Body of pancreas (tissue), 4 donors: ENCODE measurements at regions not wholly inside any gene's neighbourhood (a gene's known extent, or its start where the extent isn't known, plus 50 kb on each side); places are given as distances from the start of the nearest gene placed in this dataset.
"Not testable (repeated sequence)": the region's sequence is repeated elsewhere in the genome, so short reads cannot be mapped to it uniquely, and the experiment has no call there.

ENCODE experiments used
- POLR2A ChIP-seq, 3 donors: fragments of 450-650 bp; IDR thresholded peaks; one replicate each; pipeline ENCODE4 v1.6.1; 2016; ENCODE audit warnings: antibody characterized with exemption in 3 of 3, mild to moderate bottlenecking in 2 of 3
- TF ChIP-seq, protein P1 (sequence below), 7 experiments: fragments of 450-650 bp in 4 of 7; fragments of 200-600 bp in 3 of 7; sonication (generic) in 3 of 7; IDR thresholded peaks; one replicate each; pipeline ENCODE4 v1.5.1; 2016 to 2019; ENCODE audit warnings: antibody characterized with exemption in 7 of 7

DNA sequence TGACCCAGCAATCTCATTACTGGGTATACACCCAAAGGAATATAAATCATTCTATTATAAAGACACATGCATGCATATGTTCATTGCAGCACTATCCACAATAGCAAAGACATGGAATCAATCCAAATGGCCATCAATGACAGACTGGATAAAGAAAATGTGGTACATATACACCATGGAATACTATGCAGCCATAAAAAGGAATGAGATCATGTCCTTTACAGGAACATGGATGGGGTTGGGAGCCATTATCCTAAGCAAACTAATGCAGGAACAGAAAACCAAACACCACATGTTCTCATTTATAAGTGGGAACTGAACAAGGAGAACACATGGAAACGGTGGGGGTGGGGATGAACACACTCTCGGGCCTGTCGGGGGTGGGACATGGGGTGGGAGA is 129.2 kb upstream of the STK26 start:
- not testable (repeated sequence) for TF ChIP-seq POLR2A (IDR thresholded peaks at IDR 0.05)
- TF ChIP-seq, protein P1, sequence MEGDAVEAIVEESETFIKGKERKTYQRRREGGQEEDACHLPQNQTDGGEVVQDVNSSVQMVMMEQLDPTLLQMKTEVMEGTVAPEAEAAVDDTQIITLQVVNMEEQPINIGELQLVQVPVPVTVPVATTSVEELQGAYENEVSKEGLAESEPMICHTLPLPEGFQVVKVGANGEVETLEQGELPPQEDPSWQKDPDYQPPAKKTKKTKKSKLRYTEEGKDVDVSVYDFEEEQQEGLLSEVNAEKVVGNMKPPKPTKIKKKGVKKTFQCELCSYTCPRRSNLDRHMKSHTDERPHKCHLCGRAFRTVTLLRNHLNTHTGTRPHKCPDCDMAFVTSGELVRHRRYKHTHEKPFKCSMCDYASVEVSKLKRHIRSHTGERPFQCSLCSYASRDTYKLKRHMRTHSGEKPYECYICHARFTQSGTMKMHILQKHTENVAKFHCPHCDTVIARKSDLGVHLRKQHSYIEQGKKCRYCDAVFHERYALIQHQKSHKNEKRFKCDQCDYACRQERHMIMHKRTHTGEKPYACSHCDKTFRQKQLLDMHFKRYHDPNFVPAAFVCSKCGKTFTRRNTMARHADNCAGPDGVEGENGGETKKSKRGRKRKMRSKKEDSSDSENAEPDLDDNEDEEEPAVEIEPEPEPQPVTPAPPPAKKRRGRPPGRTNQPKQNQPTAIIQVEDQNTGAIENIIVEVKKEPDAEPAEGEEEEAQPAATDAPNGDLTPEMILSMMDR (IDR thresholded peaks at IDR 0.05), result not testable (repeated sequence)
